Esophagus squamous epithelium (tissue), 5 donors: ENCODE measurements at regions not wholly inside any gene's neighbourhood (a gene's known extent, or its start where the extent isn't known, plus 50 kb on each side); places are given as distances from the start of the nearest gene placed in this dataset.

Experiments
- DNase-seq: peaks from one replicate; lab custom pipeline; 2025; lab: John Stamatoyannopoulos, UW
- H3K27ac ChIP-seq, 4 donors: fragments of 200-600 bp; sonication (generic); one replicate each; pipeline ENCODE4 v1.5.1; 2016 to 2019; ENCODE audit warnings: mild to moderate bottlenecking in 1 of 4
- H3K27me3 ChIP-seq, 4 donors: fragments of 200-600 bp; sonication (generic); 1 replicate in 3 of 4; 2 replicates in 1 of 4; pipeline versions ENCODE4 v1.5.1 to v1.6.0; 2017 to 2021; ENCODE audit warnings: antibody characterized with exemption in 1 of 4
- H3K36me3 ChIP-seq, 3 donors: fragments of 200-600 bp; sonication (generic); one replicate each; pipeline ENCODE4 v1.5.1; 2016 to 2019
- H3K4me1 ChIP-seq, 3 donors: fragments of 200-600 bp; sonication (generic); one replicate each; pipeline ENCODE4 v1.5.1; 2017 to 2019
- H3K4me3 ChIP-seq, 4 donors: fragments of 200-600 bp; sonication (generic); 1 replicate in 3 of 4; 2 replicates in 1 of 4; pipeline ENCODE4 v1.5.1; 2016 to 2019; ENCODE audit warnings: mild to moderate bottlenecking in 2 of 4, moderate library complexity in 1 of 4
- H3K9me3 ChIP-seq, 3 donors: fragments of 200-600 bp; sonication (generic); one replicate each; pipeline ENCODE4 v1.5.1; 2016 to 2019
- CTCF ChIP-seq, 6 experiments: fragments of 450-650 bp in 4 of 6; fragments of 200-600 bp in 2 of 6; sonication (generic) in 2 of 6; IDR thresholded peaks; one replicate each; pipeline ENCODE4 v1.5.1; 2016 to 2019; ENCODE audit warnings: antibody characterized with exemption in 6 of 6, mild to moderate bottlenecking in 4 of 6, moderate library complexity in 4 of 6
- POLR2A ChIP-seq, 4 donors: fragments of 450-650 bp; IDR thresholded peaks; one replicate each; pipeline ENCODE4 v1.6.1; 2017; ENCODE audit warnings: antibody characterized with exemption in 4 of 4, mild to moderate bottlenecking in 4 of 4, moderate library complexity in 3 of 4
- WGBS, 2 donors: methylation state at CpG; one replicate each; pipeline ENCODE4 v1.1.5; 2018; 5-methylcytosine and 5-hydroxymethylcytosine counted together
- intact Hi-C: fragments of 100-400 bp; cut with DNase I; formaldehyde crosslinking; loops from one replicate; pipeline ENCODE4 v1.15.0; 2022
- donor health status: DM: yes; HTN: yes; CAD: no.

- intact Hi-C loops = no loop called here
- DNase-seq = no peak
Measured at GRCh38 chr20:56689318-56689717, 60.2 kb downstream of the TFAP2C start.

GRCh38 chr20:56689852-56690485 is 60.9 kb downstream of the TFAP2C start:
- Histone ChIP-seq H3K36me3 (no peaks in the 10 kb centered on the region), H3K27me3 (peaks cover 0 to 19% (median 0%) of the 10 kb centered on the region in 4 donors), H3K9me3 (no peaks in the 10 kb centered on the region), H3K4me3 (no peak overlapping the region), H3K4me1 (peaks cover 5 to 27% (median 19%) of the 10 kb centered on the region in 3 donors), H3K27ac (no peak overlapping the region)
- 46 to 58% methylated on average over 4 to 6 of the region's 8 CpGs for WGBS, 2 donors
- no peak for DNase-seq
- TF ChIP-seq POLR2A (IDR thresholded peaks at IDR 0.05) (no peak), CTCF (IDR thresholded peaks at IDR 0.05) (no peak)
- intact Hi-C loops = no loop called here

More at GRCh38 chr20:56689318-56689717, 60.2 kb downstream of the TFAP2C start:
- Histone ChIP-seq H3K27me3 (peaks cover 0 to 19% (median 0%) of the 10 kb centered on the region in 4 donors), H3K4me1 (peaks cover 5 to 27% (median 19%) of the 10 kb centered on the region in 3 donors), H3K36me3 (no peaks in the 10 kb centered on the region), H3K27ac (peak overlapping the region in 1 of 4 donors; percentile 18), H3K9me3 (no peaks in the 10 kb centered on the region), H3K4me3 (no peak overlapping the region)
- 23 to 41% methylated on average over 6 to 7 of the region's 7 CpGs for WGBS, 2 donors
- peak in 1 of 6 experiments; percentile 27 for TF ChIP-seq CTCF (IDR thresholded peaks at IDR 0.05)
- no peak for TF ChIP-seq POLR2A (IDR thresholded peaks at IDR 0.05)

- Histone ChIP-seq H3K9me3 (no peaks in the 10 kb centered on the region), H3K4me1 (peaks cover 5 to 27% (median 19%) of the 10 kb centered on the region in 3 donors), H3K27me3 (peaks cover 0 to 19% (median 0%) of the 10 kb centered on the region in 4 donors), H3K36me3 (no peaks in the 10 kb centered on the region), H3K27ac (no peak overlapping the region), H3K4me3 (no peak overlapping the region)
- 16 to 24% methylated on average over 10 of the region's 11 CpGs for WGBS, 2 donors
- intact Hi-C loops = no loop called here
- TF ChIP-seq CTCF (IDR thresholded peaks at IDR 0.05) = no peak
- no peak for TF ChIP-seq POLR2A (IDR thresholded peaks at IDR 0.05)
- DNase-seq = no peak
Measured at GRCh38 chr20:56690531-56691175, 61.5 kb downstream of the TFAP2C start.

GRCh38 chr20:56691325-56691998 is 62.4 kb downstream of the TFAP2C start:
- TF ChIP-seq CTCF (IDR thresholded peaks at IDR 0.05) (no peak), POLR2A (IDR thresholded peaks at IDR 0.05) (no peak)
- intact Hi-C loops = no loop called here
- H3K4me1 ChIP-seq = peaks cover 5 to 27% (median 19%) of the 10 kb centered on the region in 3 donors
- no peak for DNase-seq
- H3K27ac ChIP-seq = no peak overlapping the region
- H3K36me3 ChIP-seq = no peaks in the 10 kb centered on the region
- H3K27me3 ChIP-seq = peaks cover 0 to 19% (median 0%) of the 10 kb centered on the region in 4 donors
- no peak overlapping the region for H3K4me3 ChIP-seq
- WGBS, 2 donors = 43 to 60% methylated on average over 10 of the region's 11 CpGs
- H3K9me3 ChIP-seq = no peaks in the 10 kb centered on the region

- WGBS, 2 donors = 94 to 95% methylated on average over 5 of the region's 5 CpGs
- H3K9me3 ChIP-seq = no peaks in the 10 kb centered on the region
- H3K27me3 ChIP-seq = peaks cover 0 to 19% (median 0%) of the 10 kb centered on the region in 4 donors
- no peak for TF ChIP-seq POLR2A (IDR thresholded peaks at IDR 0.05)
- no peak for TF ChIP-seq CTCF (IDR thresholded peaks at IDR 0.05)
- no peak overlapping the region for H3K27ac ChIP-seq
- no peaks in the 10 kb centered on the region for H3K36me3 ChIP-seq
- intact Hi-C loops = no loop called here
- no peak overlapping the region for H3K4me3 ChIP-seq
- no peak for DNase-seq
- H3K4me1 ChIP-seq = peaks cover 5 to 27% (median 19%) of the 10 kb centered on the region in 3 donors
Measured at GRCh38 chr20:56693217-56693616, 64.1 kb downstream of the TFAP2C start.
